GM21619 (cell line): ENCODE measurements at regions not wholly inside any gene's neighbourhood (a gene's known extent, or its start where the extent isn't known, plus 50 kb on each side); places are given as distances from the start of the nearest gene placed in this dataset.

Experiments used
- ATAC-seq: cut with Tn5 transposase; IDR thresholded peaks from one replicate; pipeline ENCODE4 v1.9.1; 2021; ENCODE audit not compliant: unreplicated experiment

DNA sequence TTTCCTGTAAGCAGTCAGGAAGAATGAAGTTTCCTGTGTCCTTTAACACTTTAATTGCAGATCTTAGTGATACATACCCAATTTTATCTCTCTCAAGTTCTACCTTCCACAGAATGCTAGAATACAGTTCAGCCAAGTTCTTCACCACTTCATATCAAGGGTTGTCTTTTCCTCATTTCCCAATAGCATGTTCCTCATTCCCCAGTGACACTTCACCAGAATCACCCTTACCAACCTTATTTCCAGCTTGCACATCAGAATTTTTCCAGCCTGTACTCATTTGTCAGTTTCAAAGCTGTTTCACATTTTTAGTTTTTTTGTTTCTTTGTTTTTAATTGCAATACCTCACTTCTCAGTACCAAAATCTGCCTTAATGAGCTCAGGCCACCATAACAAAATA lies 126.1 kb downstream of the ESM1 start:
- ATAC-seq, result no peak

DNA sequence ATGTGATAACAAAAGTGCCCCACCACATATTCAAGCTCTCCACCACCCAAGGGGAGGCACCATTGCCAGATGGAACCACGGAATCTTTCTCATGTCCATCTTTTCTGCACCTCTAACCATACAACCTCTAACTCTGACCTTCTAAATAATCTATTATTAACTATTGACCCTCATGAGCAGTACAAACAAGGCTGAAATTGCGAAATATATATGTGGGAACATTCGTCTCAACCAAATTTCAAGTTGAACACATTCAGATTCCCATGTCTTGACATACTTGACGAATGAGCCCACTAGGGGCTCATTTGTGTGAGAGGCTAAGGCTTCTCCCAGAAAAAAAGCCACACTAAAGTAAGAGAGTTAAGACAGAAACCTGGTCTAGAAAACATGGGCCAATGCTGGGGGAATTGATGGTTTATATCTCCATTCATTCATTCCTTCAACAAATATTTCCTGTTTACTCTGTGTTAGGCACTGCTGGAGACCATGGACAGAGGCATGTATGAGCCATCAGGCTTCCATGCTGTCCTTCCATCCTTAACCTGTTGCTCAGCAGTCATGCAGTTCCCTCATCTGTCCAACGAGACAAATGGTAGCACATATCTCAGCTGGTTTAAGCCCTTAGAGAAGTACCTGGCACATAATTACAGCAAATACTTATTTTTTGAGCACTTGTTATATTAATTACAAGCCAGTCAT lies 130.4 kb downstream of the ESM1 start:
- ATAC-seq, result no peak

DNA sequence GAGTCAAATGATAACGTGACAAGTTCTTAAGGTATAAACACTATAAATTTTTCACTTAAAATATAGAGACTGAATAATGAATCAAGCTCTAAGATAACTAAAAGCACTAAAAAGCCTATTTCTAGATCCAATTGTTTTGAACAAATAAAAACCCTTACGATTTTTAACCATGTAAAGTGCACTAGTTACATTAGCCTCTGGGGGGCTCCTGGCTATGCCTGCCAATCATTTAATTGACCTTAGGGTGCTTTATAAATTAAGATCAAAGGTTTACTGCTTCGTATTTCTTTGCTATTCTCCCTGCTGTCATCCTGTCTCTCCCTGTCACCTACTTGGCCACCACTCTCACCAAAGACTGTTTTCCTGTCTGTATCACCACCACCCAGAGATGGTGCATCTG lies 133.4 kb downstream of the ESM1 start:
- no peak for ATAC-seq

DNA sequence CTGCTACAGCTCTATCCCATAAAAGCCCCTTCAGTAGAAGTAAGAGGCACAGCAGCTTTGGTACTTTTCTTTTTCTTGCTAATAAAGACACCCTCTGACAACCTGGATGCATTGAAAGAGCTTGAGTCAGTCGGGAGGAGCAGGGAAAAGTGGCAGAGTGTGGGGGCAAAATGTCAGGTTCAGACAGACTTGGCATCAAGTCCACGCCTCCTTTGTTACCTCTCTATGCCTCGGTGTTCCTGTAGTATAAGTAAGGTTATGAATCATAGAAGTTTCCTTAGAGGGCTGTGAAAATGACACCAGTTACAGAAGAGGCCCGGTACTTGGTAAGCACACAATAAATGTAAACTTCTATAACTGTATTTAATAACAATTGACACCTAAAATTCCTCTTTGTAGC lies 133.9 kb downstream of the ESM1 start:
- ATAC-seq, result no peak

DNA sequence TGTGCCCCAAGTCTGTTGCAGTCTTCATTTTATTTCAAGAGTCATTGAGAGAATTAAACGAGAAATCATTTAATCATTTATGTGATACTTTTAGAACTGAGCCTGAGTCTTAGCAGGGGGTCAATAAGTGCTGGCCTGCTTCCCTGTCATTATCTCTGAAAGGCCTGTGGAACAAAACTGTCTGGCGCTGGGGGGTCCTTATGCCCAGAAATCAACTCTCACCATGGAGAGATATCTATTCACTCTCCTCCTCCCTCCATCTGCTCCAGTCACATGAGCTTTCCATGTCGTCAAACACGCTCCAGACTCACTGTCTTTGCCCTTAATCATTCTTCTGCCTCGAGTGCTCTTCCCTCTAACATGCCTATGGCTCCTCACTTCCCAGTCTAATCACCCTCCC lies 136.8 kb downstream of the ESM1 start:
- no peak for ATAC-seq

DNA sequence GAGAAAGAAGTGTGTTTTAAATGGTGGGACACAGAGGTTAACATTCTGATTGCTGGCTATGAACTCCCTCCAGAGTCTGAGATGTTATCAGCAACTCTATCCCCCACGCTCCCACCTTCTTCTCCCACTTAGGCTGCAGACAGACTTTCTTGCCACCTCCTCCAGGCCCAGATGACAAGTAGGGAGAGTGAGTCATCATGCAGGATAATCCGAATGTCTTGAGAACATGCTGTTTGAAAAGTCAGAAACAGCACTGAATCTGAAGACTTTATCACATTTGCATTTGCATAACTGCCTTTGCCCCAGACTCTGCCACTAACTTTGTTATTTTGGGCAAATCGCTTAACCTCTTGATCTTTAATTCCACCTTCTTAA lies 139.8 kb downstream of the ESM1 start:
- ATAC-seq, result no peak

DNA sequence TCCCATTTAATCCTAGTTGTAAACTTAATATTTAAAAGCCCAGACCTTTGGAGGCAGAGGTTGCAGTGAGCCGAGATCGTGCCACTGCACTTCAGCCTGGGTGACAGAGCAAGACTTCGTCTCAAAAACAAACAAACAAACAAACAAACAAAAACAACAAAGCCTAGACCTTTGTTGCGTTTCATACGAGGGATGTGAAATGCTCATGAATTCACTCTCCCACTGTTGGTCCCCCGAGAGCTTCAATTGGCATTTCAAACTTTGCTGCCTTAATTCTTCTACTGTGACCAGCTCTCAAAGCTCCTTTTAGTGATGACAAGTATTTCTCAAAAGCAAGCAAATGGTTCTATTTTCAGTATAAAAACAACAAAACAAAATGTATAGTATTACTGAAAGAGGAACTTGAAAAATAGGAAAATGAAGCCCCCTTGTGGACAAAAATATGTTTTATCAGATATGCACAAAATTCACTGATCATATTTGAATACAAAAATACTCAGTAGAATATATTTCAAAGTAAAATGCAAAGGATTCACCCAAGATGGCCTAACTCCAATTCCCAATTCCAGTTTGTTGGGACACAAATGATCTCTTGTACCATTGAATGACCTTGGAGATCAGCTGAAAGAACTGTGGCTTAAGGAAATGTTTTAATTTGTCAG lies 140.4 kb downstream of the ESM1 start:
- no peak for ATAC-seq

DNA sequence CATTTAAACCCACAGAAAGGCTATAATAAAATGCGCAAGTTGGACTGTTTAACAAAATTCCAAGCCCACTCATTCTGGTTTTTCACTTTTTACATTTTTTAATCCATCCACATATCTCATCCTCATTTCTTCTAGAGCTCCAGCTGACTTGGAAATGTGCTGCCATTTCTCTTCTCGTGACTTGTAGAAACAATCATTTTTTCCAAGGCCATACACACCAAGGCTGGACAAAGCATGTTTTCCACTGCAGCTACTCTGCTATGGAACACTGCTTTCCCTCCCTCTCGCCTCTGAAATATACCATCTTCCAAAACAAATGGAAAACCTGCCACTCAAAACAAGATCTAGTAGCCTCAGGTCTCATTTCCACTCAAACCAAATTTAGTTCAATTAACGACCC lies 141.1 kb downstream of the ESM1 start:
- no peak for ATAC-seq

DNA sequence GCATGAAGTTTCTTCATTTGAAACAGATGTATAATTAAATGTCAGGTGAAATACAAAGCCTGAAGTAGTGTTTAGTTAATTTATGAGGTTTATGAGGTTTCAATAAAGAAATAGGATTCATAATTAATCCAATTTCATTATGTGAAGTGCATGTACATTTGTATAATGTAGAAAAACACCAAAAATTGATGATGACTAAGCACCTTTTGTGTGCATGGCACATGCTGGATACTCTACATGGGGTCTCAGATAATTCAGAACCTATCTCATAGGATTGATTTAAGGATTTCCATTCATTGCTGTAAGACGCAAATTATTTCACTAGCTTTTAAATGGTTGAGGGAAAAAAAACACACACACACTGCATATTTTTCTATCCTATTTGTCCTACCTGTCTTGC lies 143.9 kb downstream of the ESM1 start:
- ATAC-seq, result no peak

DNA sequence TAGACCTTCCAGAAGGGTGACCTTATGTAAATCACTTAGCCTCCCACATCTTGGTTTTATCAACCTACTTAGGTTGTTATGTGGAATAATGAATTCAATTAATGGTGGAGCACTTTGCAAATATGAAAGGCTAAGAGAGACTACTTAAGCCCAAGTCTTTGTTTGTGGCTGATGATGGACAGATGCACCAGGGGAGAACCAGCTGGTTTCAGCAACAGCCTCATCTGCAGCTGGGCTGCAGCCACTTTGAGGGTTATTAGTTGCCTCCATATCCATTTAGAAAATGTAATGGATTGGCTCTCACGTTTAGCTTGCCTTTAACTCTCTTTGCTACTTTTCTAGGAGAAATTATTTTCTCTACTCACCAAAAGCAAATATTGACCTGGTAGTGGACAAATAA lies 146.6 kb downstream of the ESM1 start:
- no peak for ATAC-seq

DNA sequence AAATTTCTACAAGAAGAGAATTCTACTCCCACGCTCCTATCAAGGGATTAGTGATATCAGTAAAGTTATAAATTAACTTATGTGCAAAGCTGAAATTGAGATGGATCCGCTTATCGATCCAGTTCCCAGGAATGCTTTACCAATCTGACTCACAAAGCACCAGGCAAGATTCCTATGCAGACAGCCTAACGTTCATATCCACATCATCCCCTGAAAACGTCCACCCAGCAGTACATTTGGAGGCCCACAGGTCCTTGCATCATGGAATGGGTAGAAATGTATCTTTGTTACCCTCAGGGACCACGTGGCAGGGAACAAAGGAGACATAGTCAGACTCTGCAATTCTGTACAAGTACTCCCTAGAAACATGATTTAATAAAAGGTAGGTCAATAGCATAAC lies 147.4 kb downstream of the ESM1 start:
- no peak for ATAC-seq

DNA sequence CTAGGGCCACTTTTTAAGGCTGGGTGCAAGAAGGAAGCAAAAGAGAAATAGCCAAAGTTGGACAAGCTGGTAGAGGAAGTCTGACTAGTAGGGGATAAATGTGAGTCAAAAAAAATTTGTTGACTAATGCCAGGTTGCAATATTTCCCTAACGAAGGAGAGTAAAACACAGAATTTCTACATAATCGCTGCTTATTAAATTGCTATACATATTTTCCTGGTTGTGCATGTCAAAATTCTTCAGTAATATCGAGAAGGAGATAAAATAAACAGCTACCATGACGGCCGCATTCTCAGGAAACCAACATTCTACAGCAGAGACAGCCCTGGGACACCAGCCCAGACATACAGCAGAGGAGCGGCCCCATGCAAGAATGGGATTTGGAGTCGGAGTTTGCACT lies 148.3 kb downstream of the ESM1 start:
- no peak for ATAC-seq

DNA sequence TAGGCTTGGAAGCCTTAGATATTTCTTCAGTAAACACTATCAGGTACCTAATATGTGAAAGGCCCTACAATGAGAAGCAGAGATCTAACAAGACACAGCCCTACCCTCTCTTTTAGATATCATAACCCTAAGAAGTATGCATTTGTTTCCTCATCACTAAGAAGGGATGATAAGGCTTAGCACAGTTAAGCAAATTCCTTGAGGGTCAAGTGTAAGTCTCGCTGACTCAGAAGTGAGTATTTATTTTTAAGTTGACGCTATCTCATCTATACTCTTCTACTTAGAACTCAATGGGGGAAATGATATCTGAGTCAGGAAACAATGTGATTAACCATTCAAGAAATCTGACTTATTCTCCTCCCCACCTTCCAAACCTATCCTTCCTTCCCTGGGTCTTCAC lies 149.7 kb downstream of the ESM1 start:
- ATAC-seq, result no peak

DNA sequence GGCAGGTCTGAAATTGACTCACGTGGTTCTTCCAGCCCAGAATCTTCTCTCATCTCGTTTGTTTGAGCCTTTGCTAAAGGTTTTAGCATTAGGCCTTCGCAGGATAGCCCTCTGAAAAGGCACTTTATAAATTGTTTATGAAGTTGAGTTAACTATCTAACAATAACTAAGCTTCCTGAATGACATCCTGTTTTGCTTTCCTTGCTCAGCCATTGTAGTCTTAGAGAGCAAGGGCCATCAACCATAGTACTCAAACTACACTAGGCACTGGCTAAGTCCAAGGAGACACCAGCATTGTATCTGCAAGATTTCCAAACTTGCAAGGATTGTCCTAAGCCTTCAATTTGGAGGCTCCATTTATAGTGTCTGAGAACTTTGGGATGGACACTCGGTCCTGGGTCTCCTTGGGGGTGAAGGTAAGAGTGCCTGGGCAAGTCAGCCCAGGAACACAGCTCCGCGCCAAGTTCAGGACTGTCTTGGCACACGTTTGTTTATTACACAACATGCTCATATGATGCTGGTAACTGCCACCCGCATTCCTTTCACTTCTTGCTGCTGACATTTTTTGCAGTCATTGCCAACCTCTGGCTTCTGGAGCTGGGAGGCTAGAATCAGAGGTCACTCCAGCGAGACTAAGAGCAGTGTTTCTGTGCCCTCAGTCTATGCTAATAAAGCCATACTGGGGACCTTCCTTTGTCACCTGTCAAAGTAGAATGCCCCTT lies 151.1 kb downstream of the ESM1 start:
- no peak for ATAC-seq

DNA sequence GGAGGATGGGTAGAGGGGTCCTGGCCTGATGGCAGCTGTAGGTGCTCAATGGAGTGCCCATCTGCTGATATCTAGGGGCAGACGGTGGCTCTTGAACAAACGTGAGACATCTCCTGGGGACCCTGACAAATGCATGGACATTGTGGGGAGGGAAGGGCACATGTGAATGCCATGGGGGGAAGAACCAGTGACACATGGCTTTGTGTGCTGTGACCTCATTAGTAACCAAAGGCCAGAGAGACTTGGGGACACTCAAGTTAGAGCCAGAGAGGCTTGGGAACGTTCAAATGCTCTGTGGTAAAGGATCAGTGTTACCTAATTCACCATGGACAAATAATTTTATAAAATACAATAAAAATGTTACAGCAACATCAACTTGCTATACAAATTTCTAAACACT lies 151.8 kb downstream of the ESM1 start:
- no peak for ATAC-seq

DNA sequence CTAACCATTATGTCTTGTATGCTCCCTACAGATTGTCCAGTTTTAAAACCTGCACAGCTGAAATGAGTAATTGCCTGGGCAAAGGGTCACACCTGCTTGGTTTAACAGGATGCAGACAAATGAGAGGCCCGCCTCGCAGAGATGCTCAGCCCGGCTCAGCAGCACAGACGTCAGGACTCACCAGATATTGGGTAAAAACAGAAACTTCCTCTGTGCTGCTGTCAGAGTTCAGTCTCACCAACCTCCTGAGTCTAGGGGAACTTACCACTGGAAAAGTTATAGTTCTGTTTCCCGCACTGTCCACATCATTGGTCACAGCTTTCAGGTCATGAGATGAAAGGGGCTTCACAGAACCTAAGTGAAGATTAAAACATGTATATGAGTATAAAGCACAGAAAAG lies 152.5 kb downstream of the ESM1 start:
- ATAC-seq, result no peak

DNA sequence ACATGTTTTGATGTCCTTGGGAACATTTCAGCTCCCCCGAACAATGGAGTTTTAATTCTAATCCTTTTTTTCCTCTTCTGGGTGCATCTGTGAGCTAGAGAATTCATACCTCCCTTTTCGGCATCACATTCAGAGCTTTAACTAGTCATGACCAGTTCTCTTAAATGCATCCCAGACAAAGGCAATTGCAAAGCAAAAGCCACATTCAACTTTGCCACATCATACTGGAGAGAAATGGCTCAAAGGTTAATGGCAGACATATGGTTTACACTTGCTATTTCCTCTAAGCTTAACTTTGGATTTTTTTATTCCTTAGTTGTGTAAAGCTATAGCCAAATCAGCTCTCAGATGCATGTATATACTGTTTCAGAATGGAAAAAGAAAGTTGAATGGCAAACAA lies 153.3 kb downstream of the ESM1 start:
- ATAC-seq, result no peak

DNA sequence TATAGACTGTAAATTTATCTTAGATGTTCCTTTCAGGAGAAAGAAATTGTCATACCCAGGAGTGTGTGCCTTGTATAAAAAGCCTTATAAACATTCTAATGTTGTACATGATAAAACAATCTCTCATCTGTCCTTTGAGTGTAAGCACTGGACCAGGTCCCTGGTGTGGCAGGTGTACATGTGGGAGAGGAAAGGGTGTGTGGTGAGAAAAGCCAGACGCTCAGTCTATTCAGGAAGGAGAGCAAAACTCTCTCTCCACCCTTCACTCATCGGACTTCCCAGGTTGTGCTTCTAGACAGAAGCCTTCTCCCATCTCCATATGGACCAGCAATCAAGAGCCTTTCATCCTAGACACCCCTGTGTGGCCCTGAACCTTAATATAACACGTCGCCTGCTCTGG lies 154.2 kb downstream of the ESM1 start:
- ATAC-seq, result no peak

DNA sequence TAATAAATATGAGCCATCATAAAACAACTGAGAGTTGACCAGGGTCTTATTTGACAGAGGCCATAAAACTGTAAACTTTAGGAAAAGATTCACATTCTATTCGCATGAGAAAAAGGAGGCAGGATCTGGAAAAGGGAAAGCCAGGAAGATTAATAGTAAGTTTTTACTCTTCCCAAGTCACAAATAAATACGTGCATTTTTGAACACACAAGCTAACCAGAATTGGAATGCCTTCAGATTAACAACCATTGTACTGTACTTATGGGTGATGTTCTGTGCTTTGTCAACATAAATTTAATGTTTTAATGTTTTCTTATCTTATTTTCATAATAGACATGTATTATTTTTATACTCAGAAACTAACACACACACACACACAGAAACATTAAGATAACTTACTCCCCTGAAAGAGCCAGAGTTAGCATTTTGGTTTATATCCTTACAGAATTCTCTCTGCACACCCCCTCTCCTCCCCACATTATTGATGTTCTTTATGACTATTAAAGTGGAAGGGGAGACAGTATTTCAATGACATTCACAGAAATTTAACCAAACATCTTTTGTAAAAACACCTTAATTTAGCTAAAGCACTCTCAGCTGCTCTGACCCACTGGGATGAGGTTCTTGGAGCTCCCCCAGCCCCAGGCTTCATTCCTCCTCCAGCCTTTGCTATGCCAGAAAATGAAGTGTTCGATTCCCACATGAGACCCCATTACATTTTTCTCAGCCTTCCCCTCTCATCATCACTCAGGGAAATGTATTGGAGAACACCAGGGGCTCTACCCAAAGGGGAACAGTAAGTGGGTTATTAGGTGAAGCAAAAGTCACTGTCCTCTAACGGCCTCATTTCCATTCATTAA lies 155.5 kb downstream of the ESM1 start:
- ATAC-seq, result no peak

DNA sequence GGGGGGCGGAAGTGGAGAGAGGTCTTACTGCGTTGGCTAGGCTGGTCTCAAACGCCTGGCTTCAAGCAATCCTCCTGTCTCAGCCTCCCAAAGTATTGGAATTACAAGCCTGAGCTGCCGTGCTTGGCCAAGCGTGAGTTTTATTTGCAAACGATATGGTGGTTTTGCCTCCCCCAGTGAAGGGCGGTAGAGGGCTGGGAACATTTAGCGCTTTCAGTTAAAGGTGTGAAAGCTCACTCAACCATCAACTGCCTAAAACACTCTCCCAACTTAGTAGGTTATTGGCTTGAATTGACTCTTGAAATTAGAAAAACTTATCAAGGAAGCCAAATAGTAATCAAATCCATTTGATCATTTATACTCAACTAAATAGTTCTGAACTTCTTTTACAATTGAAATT lies 156.3 kb downstream of the ESM1 start:
- no peak for ATAC-seq

DNA sequence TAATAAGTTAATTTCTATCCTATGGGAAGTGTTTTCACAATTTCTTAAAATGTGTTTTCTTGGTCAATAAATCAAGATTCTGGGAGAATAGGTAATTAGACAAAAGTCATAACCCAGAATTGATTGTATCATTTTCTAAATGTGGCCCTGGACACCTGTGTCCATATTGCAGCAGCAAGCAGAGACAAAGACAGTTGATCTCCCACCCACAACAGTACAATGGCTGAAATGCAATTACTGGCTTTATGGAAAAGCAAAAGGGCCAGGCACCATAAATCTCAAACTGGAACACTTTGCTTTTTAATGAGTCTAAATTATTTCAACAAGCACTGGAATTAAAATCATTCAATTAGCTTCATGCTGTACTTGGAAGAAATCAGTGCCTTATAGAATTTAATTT lies 157.2 kb downstream of the ESM1 start:
- ATAC-seq, result no peak

DNA sequence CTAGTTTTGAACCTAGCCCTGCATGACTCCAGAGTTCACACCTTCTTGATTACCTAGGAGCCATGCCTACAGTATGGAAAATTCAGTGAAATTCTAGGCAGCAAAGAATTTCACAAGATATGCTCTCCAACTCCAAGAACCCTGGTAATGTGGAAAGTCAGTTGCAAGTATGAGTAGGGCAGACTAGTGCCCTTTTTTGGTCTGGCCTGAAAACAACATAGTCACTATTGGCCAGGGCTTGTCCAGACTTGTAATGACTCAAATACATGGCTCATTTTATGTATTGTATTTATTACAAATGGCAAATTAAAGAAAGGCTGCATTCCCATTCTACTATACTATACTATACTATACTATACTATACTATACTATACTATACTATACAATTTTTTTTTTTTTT lies 160.4 kb downstream of the ESM1 start:
- no peak for ATAC-seq
